Stomach (tissue), 4 donors: ENCODE measurements at regions not wholly inside any gene's neighbourhood (a gene's known extent, or its start where the extent isn't known, plus 50 kb on each side); places are given as distances from the start of the nearest gene placed in this dataset.
"Not testable (repeated sequence)": the region's sequence is repeated elsewhere in the genome, so short reads cannot be mapped to it uniquely, and the experiment has no call there.

Source experiments
- CTCF ChIP-seq, 7 experiments: fragments of 450-650 bp in 4 of 7; fragments of 200-600 bp in 3 of 7; sonication (generic) in 3 of 7; IDR thresholded peaks; one replicate each; pipeline ENCODE4 v1.5.1; 2016 to 2019; ENCODE audit warnings: antibody characterized with exemption in 7 of 7, control low read depth in 2 of 7, mild to moderate bottlenecking in 1 of 7
- POLR2A ChIP-seq, 4 donors: fragments of 450-650 bp; IDR thresholded peaks; one replicate each; pipeline ENCODE4 v1.6.1; 2016; ENCODE audit warnings: antibody characterized with exemption in 4 of 4, control low read depth in 2 of 4, mild to moderate bottlenecking in 1 of 4, moderate library complexity in 1 of 4
- POLR2AphosphoS5 ChIP-seq, 3 donors: sonication (generic); formaldehyde crosslinking; IDR thresholded peaks; one replicate each; pipeline ENCODE4 v1.6.1; 2016; ENCODE audit warnings: antibody characterized with exemption in 3 of 3

GRCh38 chr1:118453856-118454255, 268.8 kb upstream of the SPAG17 start:
- TF ChIP-seq CTCF, POLR2A, POLR2AphosphoS5 (IDR thresholded peaks at IDR 0.05): not testable (repeated sequence)
